A549 (cell line): ENCODE measurements at regions not wholly inside any gene's neighbourhood (a gene's known extent, or its start where the extent isn't known, plus 50 kb on each side); places are given as distances from the start of the nearest gene placed in this dataset.
"Not testable (repeated sequence)": the region's sequence is repeated elsewhere in the genome, so short reads cannot be mapped to it uniquely, and the experiment has no call there.

Experiments
- ATAC-seq, 2 experiments: fragments of 200-7000 bp in 1 of 2; fragments of >200 bp in 1 of 2; cut with Nextera tagmentation in 1 of 2; cut with Tn5 transposase in 1 of 2; 3 replicates each; pipeline versions ENCODE4 v1.8.0 to v1.9.1; 2018 to 2020; ENCODE audit warnings: mild to moderate bottlenecking in 1 of 2, moderate library complexity in 1 of 2
- CTCF ChIA-PET: fragments of 300-600 bp; sonication (Branson Sonifier 250); formaldehyde crosslinking; extraction: SDS; loops from one replicate; lab custom pipeline; 2021; ENCODE audit warnings: antibody characterized with exemption, inconsistent platforms; lab: Yijun Ruan, JAX
- POLR2A ChIA-PET: fragments of 350-600 bp; formaldehyde crosslinking; extraction: SDS; loops from one replicate; lab custom pipeline; 2021; ENCODE audit warnings: antibody characterized with exemption, inconsistent platforms; lab: Yijun Ruan, JAX
- DNase-seq, 2 experiments: peaks; one replicate each; pipeline versions ENCODE4 v3.0.0 to v3.0.0-alpha.2; 2011 to 2016; ENCODE audit warnings: low read depth in 1 of 2, low spot score in 1 of 2
- FAIRE-seq: peaks from 2 replicates; lab custom pipeline; 2011; peaks lifted over from hg19 to GRCh38; lab: Jason Lieb, UNC
- H3K27ac ChIP-seq, 2 experiments: fragments of >200 bp; sonication (Bioruptor Twin); formaldehyde crosslinking; 3 replicates each; pipeline ENCODE4 v1.5.1; 2016 to 2017
- H3K4me1 ChIP-seq: fragments of >200 bp; sonication (Bioruptor Twin); formaldehyde crosslinking; 3 replicates; pipeline ENCODE4 v1.6.1; 2016
- H3K4me2 ChIP-seq: fragments of >200 bp; sonication (Bioruptor Twin); formaldehyde crosslinking; 3 replicates; pipeline ENCODE4 v1.6.1; 2016
- H3K4me3 ChIP-seq: fragments of >200 bp; sonication (Bioruptor Twin); formaldehyde crosslinking; 3 replicates; pipeline ENCODE4 v1.5.1; 2016
- H3K9me3 ChIP-seq: fragments of >200 bp; sonication (Bioruptor Twin); formaldehyde crosslinking; 3 replicates; pipeline ENCODE4 v1.6.1; 2016
- ESRRA ChIP-seq: fragments of 150-350 bp; IDR thresholded peaks from 2 replicates; pipeline ENCODE4 v1.6.1; 2014; ENCODE audit warnings: mild to moderate bottlenecking, low read length, borderline replicate concordance
- FOXS1 ChIP-seq: fragments of 250-450 bp; sonication (Bioruptor Pico); IDR thresholded peaks from 2 replicates; pipeline ENCODE4 v1.5.0; 2020; ENCODE audit warnings: mild to moderate bottlenecking, moderate library complexity
- GATA3 ChIP-seq: IDR thresholded peaks from 2 replicates; pipeline ENCODE4 v1.6.1; 2012; ENCODE audit warnings: borderline replicate concordance
- HEYL ChIP-seq: fragments of 250-450 bp; sonication (Bioruptor Pico); IDR thresholded peaks from 2 replicates; pipeline ENCODE4 v1.8.0; 2021; ENCODE audit warnings: mild to moderate bottlenecking, moderate library complexity
- JUNB ChIP-seq: fragments of >200 bp; sonication (Bioruptor Twin); formaldehyde crosslinking; IDR thresholded peaks from 2 replicates; pipeline ENCODE4 v1.6.1; 2016
- MYC ChIP-seq: IDR thresholded peaks from 2 replicates; pipeline ENCODE4 v1.6.1; 2012; ENCODE audit warnings: mild to moderate bottlenecking, inconsistent platforms, low read length, improper control_type of control experiment, borderline replicate concordance
- PHF8 ChIP-seq: fragments of 200-600 bp; sonication (generic); IDR thresholded peaks from 2 replicates; pipeline ENCODE4 v1.6.1; 2016; ENCODE audit warnings: low read depth, mild to moderate bottlenecking, antibody characterized with exemption, moderate library complexity, borderline replicate concordance
- POLR2AphosphoS2 ChIP-seq: conservative IDR thresholded peaks from 2 replicates; pipeline ENCODE4 v1.6.1; 2012; ENCODE audit warnings: low read length, improper control_type of control experiment, inconsistent platforms
- RAD21 ChIP-seq, 2 experiments: fragments of >200 bp in 1 of 2; sonication (Bioruptor Twin) in 1 of 2; formaldehyde crosslinking in 1 of 2; IDR thresholded peaks in 1 of 2; conservative IDR thresholded peaks in 1 of 2; 2 replicates in 1 of 2; 3 replicates in 1 of 2; pipeline ENCODE4 v1.6.1; 2012 to 2018; ENCODE audit warnings: inconsistent platforms in 1 of 2
- RARB ChIP-seq: fragments of 250-450 bp; sonication (Bioruptor Pico); IDR thresholded peaks from 2 replicates; pipeline ENCODE4 v1.8.0; 2021; ENCODE audit warnings: mild to moderate bottlenecking, moderate library complexity
- RCOR1 ChIP-seq: fragments of 150-350 bp; IDR thresholded peaks from 2 replicates; pipeline ENCODE4 v1.6.1; 2014; ENCODE audit warnings: antibody characterized with exemption, low read length, low read depth
- TP53 ChIP-seq: fragments of 250-450 bp; sonication (Bioruptor Pico); IDR thresholded peaks from 2 replicates; pipeline ENCODE4 v1.5.0; 2021; ENCODE audit warnings: mild to moderate bottlenecking, moderate library complexity
- ZC3H11A ChIP-seq: fragments of 450-650 bp; IDR thresholded peaks from 2 replicates; pipeline ENCODE4 v1.6.1; 2014; ENCODE audit warnings: antibody characterized with exemption, mild to moderate bottlenecking
- ZFP36 ChIP-seq: fragments of 450-650 bp; IDR thresholded peaks from 2 replicates; pipeline ENCODE4 v1.6.1; 2014; ENCODE audit warnings: borderline replicate concordance; ENCODE audit not compliant: partially characterized antibody
- ZSCAN20 ChIP-seq: fragments of 250-450 bp; sonication (Bioruptor Pico); IDR thresholded peaks from 2 replicates; pipeline ENCODE4 v1.8.0; 2022; ENCODE audit warnings: mild to moderate bottlenecking, moderate library complexity
- WGBS: methylation state at CpG from one replicate; pipeline ENCODE4 v1.1.6; 2017; ENCODE audit errors: missing lambda C conversion rate; 5-methylcytosine and 5-hydroxymethylcytosine counted together
- TF ChIP-seq, protein P1 (sequence below): fragments of 150-350 bp; IDR thresholded peaks from 2 replicates; pipeline ENCODE4 v1.6.1; 2014; ENCODE audit warnings: low read depth, mild to moderate bottlenecking, low read length
- TF ChIP-seq, protein P2 (sequence below): IDR thresholded peaks from 2 replicates; pipeline ENCODE4 v1.6.1; 2012; ENCODE audit warnings: low read depth, borderline replicate concordance
- TF ChIP-seq, protein P3 (sequence below): fragments of >200 bp; sonication (Bioruptor Twin); formaldehyde crosslinking; IDR thresholded peaks from 2 replicates; pipeline ENCODE4 v1.6.1; 2016
- TF ChIP-seq, protein P4 (sequence below): fragments of >200 bp; sonication (Bioruptor Twin); formaldehyde crosslinking; IDR thresholded peaks from 3 replicates; pipeline ENCODE4 v1.6.1; 2016

DNA sequence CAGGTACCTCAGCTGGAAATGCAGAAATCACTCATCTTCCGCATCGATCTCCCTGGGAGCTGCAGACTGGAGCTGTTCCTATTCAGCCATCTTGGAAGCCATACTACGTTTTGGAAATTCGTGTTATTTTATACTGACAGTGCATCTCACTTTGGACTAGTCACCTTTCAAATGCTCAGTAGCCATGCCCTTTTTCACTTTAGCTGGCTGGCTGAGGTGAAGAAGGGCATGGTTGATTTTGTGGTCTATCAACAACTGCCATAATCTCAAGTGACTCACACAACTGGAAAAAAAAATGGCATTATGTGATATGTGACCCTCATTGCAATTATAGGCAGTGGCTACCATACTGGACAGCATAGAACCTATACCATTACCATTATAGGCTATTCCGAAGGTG, 100.5 kb downstream of the CCDC71L start:
- WGBS: 55% methylated on average over 5 of the region's 5 CpGs
- TF ChIP-seq POLR2AphosphoS2: no peak
- no peak for TF ChIP-seq ZC3H11A
- TF ChIP-seq RARB: no peak
- no peak for TF ChIP-seq GATA3
- TF ChIP-seq, protein P1, sequence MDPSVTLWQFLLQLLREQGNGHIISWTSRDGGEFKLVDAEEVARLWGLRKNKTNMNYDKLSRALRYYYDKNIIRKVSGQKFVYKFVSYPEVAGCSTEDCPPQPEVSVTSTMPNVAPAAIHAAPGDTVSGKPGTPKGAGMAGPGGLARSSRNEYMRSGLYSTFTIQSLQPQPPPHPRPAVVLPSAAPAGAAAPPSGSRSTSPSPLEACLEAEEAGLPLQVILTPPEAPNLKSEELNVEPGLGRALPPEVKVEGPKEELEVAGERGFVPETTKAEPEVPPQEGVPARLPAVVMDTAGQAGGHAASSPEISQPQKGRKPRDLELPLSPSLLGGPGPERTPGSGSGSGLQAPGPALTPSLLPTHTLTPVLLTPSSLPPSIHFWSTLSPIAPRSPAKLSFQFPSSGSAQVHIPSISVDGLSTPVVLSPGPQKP: no peak
- no peak for TF ChIP-seq RCOR1
- no peak for TF ChIP-seq MYC
- TF ChIP-seq RAD21 (conservative IDR thresholded peaks at IDR 0.05 in 1 of 2, IDR thresholded peaks at IDR 0.05 in 1 of 2): no peak
- no peak for TF ChIP-seq FOXS1 (CRISPR knock-in tag)
- TF ChIP-seq, protein P2, sequence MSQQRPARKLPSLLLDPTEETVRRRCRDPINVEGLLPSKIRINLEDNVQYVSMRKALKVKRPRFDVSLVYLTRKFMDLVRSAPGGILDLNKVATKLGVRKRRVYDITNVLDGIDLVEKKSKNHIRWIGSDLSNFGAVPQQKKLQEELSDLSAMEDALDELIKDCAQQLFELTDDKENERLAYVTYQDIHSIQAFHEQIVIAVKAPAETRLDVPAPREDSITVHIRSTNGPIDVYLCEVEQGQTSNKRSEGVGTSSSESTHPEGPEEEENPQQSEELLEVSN: no peak
- TF ChIP-seq, protein P3, sequence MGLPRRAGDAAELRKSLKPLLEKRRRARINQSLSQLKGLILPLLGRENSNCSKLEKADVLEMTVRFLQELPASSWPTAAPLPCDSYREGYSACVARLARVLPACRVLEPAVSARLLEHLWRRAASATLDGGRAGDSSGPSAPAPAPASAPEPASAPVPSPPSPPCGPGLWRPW: no peak
- TF ChIP-seq HEYL: no peak
- TF ChIP-seq ESRRA: no peak
- TF ChIP-seq, protein P4, sequence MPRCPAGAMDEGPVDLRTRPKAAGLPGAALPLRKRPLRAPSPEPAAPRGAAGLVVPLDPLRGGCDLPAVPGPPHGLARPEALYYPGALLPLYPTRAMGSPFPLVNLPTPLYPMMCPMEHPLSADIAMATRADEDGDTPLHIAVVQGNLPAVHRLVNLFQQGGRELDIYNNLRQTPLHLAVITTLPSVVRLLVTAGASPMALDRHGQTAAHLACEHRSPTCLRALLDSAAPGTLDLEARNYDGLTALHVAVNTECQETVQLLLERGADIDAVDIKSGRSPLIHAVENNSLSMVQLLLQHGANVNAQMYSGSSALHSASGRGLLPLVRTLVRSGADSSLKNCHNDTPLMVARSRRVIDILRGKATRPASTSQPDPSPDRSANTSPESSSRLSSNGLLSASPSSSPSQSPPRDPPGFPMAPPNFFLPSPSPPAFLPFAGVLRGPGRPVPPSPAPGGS: no peak
- TF ChIP-seq JUNB: no peak
- no peak for TF ChIP-seq ZFP36
- no peak for TF ChIP-seq PHF8
- TF ChIP-seq ZSCAN20 (CRISPR knock-in tag): no peak
- TF ChIP-seq TP53 (CRISPR knock-in tag): no peak
- no peak for FAIRE-seq
- no peak for ATAC-seq
- Histone ChIP-seq H3K4me1 (no peaks in the 10 kb centered on the region), H3K4me2 (no peak overlapping the region), H3K27ac (no peak overlapping the region), H3K9me3 (no peaks in the 10 kb centered on the region), H3K4me3 (no peak overlapping the region)
- ChIA-PET POLR2A (no interaction called here), CTCF (interaction anchor here (0.7 to 1.3 kb wide), 2 partner anchors 19 to 384 kb away, joined by 3 read pairs; no protein-coding TSS in a partner anchor)
- DNase-seq: no peak

DNA sequence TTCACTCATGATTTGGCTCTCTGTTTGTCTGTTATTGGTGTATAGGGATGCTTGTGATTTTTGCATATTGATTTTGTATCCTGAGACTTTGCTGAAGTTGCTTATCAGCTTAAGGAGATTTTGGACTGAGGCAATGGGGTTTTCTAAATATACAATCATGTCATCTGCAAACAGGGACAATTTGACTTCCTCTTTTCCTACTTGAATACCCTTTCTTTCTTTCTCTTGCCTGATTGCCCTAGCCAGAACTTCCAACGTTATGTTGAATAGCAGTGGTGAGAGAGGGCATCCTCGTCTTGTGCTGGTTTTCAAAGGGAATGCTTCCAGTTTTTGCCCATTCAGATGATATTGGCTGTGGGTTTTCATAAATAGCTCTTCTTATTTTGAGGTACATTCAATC, 104.7 kb downstream of the CCDC71L start:
- H3K4me3 ChIP-seq, H3K9me3 ChIP-seq, H3K4me2 ChIP-seq, ATAC-seq, FAIRE-seq, DNase-seq, POLR2A ChIA-PET, H3K27ac ChIP-seq, H3K4me1 ChIP-seq: not testable (repeated sequence)
- CTCF ChIA-PET: interaction anchor here (0.7 to 1.1 kb wide), 2 partner anchors 14 to 721 kb away, joined by 3 to 4 read pairs; no protein-coding TSS in a partner anchor
- WGBS: 10% methylated on average over 2 of the region's 2 CpGs

DNA sequence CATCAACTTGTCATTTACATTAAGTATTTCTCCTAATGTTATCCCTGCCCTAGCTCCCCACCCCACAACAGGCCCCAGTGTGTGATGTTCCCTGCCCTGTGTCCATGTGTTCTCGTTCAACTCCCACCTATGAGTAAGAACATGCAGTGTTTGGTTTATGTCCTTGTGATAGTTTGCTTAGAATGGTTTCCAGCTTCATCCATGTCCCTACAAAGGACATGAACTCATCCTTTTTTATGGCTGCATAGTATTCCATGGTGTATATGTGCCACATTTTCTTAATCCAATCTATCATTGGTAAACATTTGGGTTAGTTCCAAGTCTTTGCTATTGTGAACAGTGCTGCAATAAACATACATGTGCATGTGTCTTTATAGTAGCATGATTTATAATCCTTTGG, 106.3 kb downstream of the CCDC71L start:
- H3K4me1 ChIP-seq, H3K9me3 ChIP-seq, H3K4me3 ChIP-seq, H3K4me2 ChIP-seq, ATAC-seq, FAIRE-seq, H3K27ac ChIP-seq, DNase-seq, POLR2A ChIA-PET: not testable (repeated sequence)
- CTCF ChIA-PET: interaction anchor here (1.9 to 2.0 kb wide), 2 partner anchors 12 to 181 kb away, joined by 5 to 6 read pairs; no protein-coding TSS in a partner anchor
- 13% methylated on average over 1 of the region's 1 CpG for WGBS
